GM23338 (cell line): ENCODE measurements at regions not wholly inside any gene's neighbourhood (a gene's known extent, or its start where the extent isn't known, plus 50 kb on each side); places are given as distances from the start of the nearest gene placed in this dataset.

Experiments used
- ATAC-seq: fragments of 200-7000 bp; cut with Tn5 transposase; 3 replicates; pipeline ENCODE4 v1.9.1; 2020
- DNase-seq: peaks from one replicate; pipeline ENCODE4 v3.0.0-alpha.2; 2015; ENCODE audit warnings: low spot score
- H2AFZ ChIP-seq: fragments of 200-600 bp; sonication (generic); 2 replicates; pipeline ENCODE4 v1.8.0; 2016; ENCODE audit warnings: antibody characterized with exemption, mild to moderate bottlenecking, moderate library complexity
- H3F3A ChIP-seq: fragments of 200-600 bp; sonication (generic); replicated peaks from 2 replicates; pipeline ENCODE4 v1.8.0; 2017; ENCODE audit warnings: antibody characterized with exemption, mixed run types, low read depth
- H3K27ac ChIP-seq: fragments of 200-600 bp; sonication (generic); 2 replicates; pipeline ENCODE4 v1.6.1; 2016; ENCODE audit warnings: low read depth
- H3K27me3 ChIP-seq: fragments of 200-600 bp; sonication (generic); 2 replicates; pipeline ENCODE4 v1.8.0; 2016; ENCODE audit warnings: mild to moderate bottlenecking, mixed run types, moderate library complexity; ENCODE audit not compliant: insufficient read depth
- H3K36me3 ChIP-seq: fragments of 200-600 bp; sonication (generic); 2 replicates; pipeline ENCODE4 v1.8.0; 2016; ENCODE audit warnings: mild to moderate bottlenecking; ENCODE audit not compliant: insufficient read depth
- H3K4me1 ChIP-seq: fragments of 200-600 bp; sonication (generic); 2 replicates; pipeline ENCODE4 v1.8.0; 2016; ENCODE audit warnings: mild to moderate bottlenecking, moderate library complexity; ENCODE audit not compliant: insufficient read depth
- H3K4me2 ChIP-seq: fragments of 200-600 bp; sonication (generic); 2 replicates; pipeline ENCODE4 v1.7.1; 2017; ENCODE audit warnings: mixed run types
- H3K4me3 ChIP-seq: fragments of 200-600 bp; sonication (generic); 2 replicates; pipeline ENCODE4 v1.6.1; 2016; ENCODE audit warnings: mixed run types
- H3K79me2 ChIP-seq: fragments of 200-600 bp; sonication (generic); replicated peaks from 2 replicates; pipeline ENCODE4 v1.8.0; 2017; ENCODE audit warnings: mild to moderate bottlenecking; ENCODE audit not compliant: insufficient read depth
- H3K9me2 ChIP-seq: fragments of 200-600 bp; sonication (generic); 2 replicates; pipeline ENCODE4 v1.8.0; 2017; ENCODE audit not compliant: insufficient read depth
- H4K20me1 ChIP-seq: fragments of 200-600 bp; sonication (generic); replicated peaks from 2 replicates; pipeline ENCODE4 v1.8.0; 2017; ENCODE audit warnings: mild to moderate bottlenecking; ENCODE audit not compliant: insufficient read depth
- H3K27ac Mint-ChIP-seq: 2 replicates; pipeline ENCODE4 v1.8.0; 2020; ENCODE audit warnings: inconsistent platforms, mild to moderate bottlenecking, moderate library complexity, mixed read lengths
- H3K27me3 Mint-ChIP-seq: 3 replicates; pipeline ENCODE4 v1.8.0; 2022; ENCODE audit warnings: low read depth, mild to moderate bottlenecking, moderate library complexity, mixed read lengths, inconsistent platforms; ENCODE audit not compliant: insufficient read depth, poor library complexity
- H3K36me3 Mint-ChIP-seq: 3 replicates; pipeline ENCODE4 v1.8.0; 2021; ENCODE audit warnings: low read depth, mild to moderate bottlenecking, inconsistent platforms, moderate library complexity, mixed read lengths
- H3K4me1 Mint-ChIP-seq: 3 replicates; pipeline ENCODE4 v1.8.0; 2020; ENCODE audit warnings: mild to moderate bottlenecking, inconsistent platforms, mixed read lengths
- H3K4me3 Mint-ChIP-seq: 3 replicates; pipeline ENCODE4 v1.8.0; 2021; ENCODE audit warnings: moderate library complexity, mild to moderate bottlenecking, inconsistent platforms, mixed read lengths
- H3K9me3 Mint-ChIP-seq: 3 replicates; pipeline ENCODE4 v1.8.0; 2020; ENCODE audit warnings: moderate library complexity, mild to moderate bottlenecking, inconsistent platforms, mixed read lengths
- CREB1 ChIP-seq: fragments of 250-450 bp; sonication (Bioruptor Pico); IDR thresholded peaks from 2 replicates; pipeline ENCODE4 v1.5.0; 2020; ENCODE audit warnings: low read depth, mild to moderate bottlenecking, moderate library complexity
- ETS1 ChIP-seq: IDR thresholded peaks from 2 replicates; pipeline ENCODE4 v1.6.1; 2016; ENCODE audit warnings: antibody characterized with exemption
- EZH2 ChIP-seq: fragments of 200-600 bp; sonication (generic); IDR thresholded peaks from one replicate; pipeline ENCODE4 v1.8.0; 2017; ENCODE audit warnings: antibody characterized with exemption, mild to moderate bottlenecking, low read depth; ENCODE audit not compliant: unreplicated experiment
- EZH2phosphoT487 ChIP-seq: fragments of 200-600 bp; sonication (generic); IDR thresholded peaks from one replicate; pipeline ENCODE4 v1.8.1; 2018; ENCODE audit warnings: antibody characterized with exemption; ENCODE audit not compliant: unreplicated experiment
- JUNB ChIP-seq: IDR thresholded peaks from one replicate; pipeline ENCODE4 v1.6.1; 2016; ENCODE audit warnings: antibody characterized with exemption; ENCODE audit not compliant: unreplicated experiment
- NANOG ChIP-seq: IDR thresholded peaks from 2 replicates; pipeline ENCODE4 v1.6.1; 2016; ENCODE audit warnings: antibody characterized with exemption, borderline replicate concordance
- POLR2AphosphoS5 ChIP-seq: IDR thresholded peaks from 2 replicates; pipeline ENCODE4 v1.6.1; 2016; ENCODE audit warnings: antibody characterized with exemption, low read depth
- REST ChIP-seq: IDR thresholded peaks from one replicate; pipeline ENCODE4 v1.6.1; 2018; ENCODE audit warnings: antibody characterized with exemption; ENCODE audit not compliant: unreplicated experiment
- STAT1 ChIP-seq: IDR thresholded peaks from one replicate; pipeline ENCODE4 v1.6.1; 2016; ENCODE audit warnings: antibody characterized with exemption; ENCODE audit not compliant: unreplicated experiment
- ZNF114 ChIP-seq: fragments of 250-450 bp; sonication (Bioruptor Pico); IDR thresholded peaks from 2 replicates; pipeline ENCODE4 v1.5.0; 2020; ENCODE audit warnings: mild to moderate bottlenecking, moderate library complexity
- ZNF331 ChIP-seq: fragments of 250-450 bp; sonication (Bioruptor Pico); IDR thresholded peaks from 2 replicates; pipeline ENCODE4 v1.5.0; 2020; ENCODE audit warnings: low read depth, mild to moderate bottlenecking, moderate library complexity
- TF ChIP-seq, protein P1 (sequence below): fragments of 250-450 bp; sonication (Bioruptor Pico); IDR thresholded peaks from 2 replicates; pipeline ENCODE4 v1.5.0; 2020; ENCODE audit warnings: mild to moderate bottlenecking, moderate library complexity
- TF ChIP-seq, protein P2 (sequence below), 2 experiments: fragments of 200-600 bp in 1 of 2; sonication (generic) in 1 of 2; conservative IDR thresholded peaks; 2 replicates each; pipeline versions ENCODE4 v1.5.1 to v1.6.1; 2016 to 2017; ENCODE audit warnings: antibody characterized with exemption in 2 of 2, low read depth in 2 of 2, mild to moderate bottlenecking in 2 of 2, moderate library complexity in 1 of 2

GRCh38 chr11:110782616-110783015 lies 70.4 kb upstream of the ARHGAP20 start:
- Histone ChIP-seq H3F3A (no peaks in the 10 kb centered on the region), H4K20me1 (no peaks in the 10 kb centered on the region), H3K27me3 (no peaks in the 10 kb centered on the region), H3K27ac (no peak overlapping the region), H3K9me2 (peaks cover 9% of the 10 kb centered on the region), H3K79me2 (no peaks in the 10 kb centered on the region), H2AFZ (no peak overlapping the region), H3K4me1 (no peaks in the 10 kb centered on the region), H3K4me3 (no peak overlapping the region), H3K36me3 (no peaks in the 10 kb centered on the region), H3K4me2 (no peak overlapping the region)
- peaks cover 22% of the 10 kb centered on the region for H3K9me3 Mint-ChIP-seq
- no peaks in the 10 kb centered on the region for H3K27me3 Mint-ChIP-seq
- no peak overlapping the region for H3K4me3 Mint-ChIP-seq
- no peak for TF ChIP-seq EZH2phosphoT487
- no peak for TF ChIP-seq POLR2AphosphoS5
- TF ChIP-seq STAT1 = no peak
- TF ChIP-seq ETS1 = no peak
- TF ChIP-seq, protein P1, sequence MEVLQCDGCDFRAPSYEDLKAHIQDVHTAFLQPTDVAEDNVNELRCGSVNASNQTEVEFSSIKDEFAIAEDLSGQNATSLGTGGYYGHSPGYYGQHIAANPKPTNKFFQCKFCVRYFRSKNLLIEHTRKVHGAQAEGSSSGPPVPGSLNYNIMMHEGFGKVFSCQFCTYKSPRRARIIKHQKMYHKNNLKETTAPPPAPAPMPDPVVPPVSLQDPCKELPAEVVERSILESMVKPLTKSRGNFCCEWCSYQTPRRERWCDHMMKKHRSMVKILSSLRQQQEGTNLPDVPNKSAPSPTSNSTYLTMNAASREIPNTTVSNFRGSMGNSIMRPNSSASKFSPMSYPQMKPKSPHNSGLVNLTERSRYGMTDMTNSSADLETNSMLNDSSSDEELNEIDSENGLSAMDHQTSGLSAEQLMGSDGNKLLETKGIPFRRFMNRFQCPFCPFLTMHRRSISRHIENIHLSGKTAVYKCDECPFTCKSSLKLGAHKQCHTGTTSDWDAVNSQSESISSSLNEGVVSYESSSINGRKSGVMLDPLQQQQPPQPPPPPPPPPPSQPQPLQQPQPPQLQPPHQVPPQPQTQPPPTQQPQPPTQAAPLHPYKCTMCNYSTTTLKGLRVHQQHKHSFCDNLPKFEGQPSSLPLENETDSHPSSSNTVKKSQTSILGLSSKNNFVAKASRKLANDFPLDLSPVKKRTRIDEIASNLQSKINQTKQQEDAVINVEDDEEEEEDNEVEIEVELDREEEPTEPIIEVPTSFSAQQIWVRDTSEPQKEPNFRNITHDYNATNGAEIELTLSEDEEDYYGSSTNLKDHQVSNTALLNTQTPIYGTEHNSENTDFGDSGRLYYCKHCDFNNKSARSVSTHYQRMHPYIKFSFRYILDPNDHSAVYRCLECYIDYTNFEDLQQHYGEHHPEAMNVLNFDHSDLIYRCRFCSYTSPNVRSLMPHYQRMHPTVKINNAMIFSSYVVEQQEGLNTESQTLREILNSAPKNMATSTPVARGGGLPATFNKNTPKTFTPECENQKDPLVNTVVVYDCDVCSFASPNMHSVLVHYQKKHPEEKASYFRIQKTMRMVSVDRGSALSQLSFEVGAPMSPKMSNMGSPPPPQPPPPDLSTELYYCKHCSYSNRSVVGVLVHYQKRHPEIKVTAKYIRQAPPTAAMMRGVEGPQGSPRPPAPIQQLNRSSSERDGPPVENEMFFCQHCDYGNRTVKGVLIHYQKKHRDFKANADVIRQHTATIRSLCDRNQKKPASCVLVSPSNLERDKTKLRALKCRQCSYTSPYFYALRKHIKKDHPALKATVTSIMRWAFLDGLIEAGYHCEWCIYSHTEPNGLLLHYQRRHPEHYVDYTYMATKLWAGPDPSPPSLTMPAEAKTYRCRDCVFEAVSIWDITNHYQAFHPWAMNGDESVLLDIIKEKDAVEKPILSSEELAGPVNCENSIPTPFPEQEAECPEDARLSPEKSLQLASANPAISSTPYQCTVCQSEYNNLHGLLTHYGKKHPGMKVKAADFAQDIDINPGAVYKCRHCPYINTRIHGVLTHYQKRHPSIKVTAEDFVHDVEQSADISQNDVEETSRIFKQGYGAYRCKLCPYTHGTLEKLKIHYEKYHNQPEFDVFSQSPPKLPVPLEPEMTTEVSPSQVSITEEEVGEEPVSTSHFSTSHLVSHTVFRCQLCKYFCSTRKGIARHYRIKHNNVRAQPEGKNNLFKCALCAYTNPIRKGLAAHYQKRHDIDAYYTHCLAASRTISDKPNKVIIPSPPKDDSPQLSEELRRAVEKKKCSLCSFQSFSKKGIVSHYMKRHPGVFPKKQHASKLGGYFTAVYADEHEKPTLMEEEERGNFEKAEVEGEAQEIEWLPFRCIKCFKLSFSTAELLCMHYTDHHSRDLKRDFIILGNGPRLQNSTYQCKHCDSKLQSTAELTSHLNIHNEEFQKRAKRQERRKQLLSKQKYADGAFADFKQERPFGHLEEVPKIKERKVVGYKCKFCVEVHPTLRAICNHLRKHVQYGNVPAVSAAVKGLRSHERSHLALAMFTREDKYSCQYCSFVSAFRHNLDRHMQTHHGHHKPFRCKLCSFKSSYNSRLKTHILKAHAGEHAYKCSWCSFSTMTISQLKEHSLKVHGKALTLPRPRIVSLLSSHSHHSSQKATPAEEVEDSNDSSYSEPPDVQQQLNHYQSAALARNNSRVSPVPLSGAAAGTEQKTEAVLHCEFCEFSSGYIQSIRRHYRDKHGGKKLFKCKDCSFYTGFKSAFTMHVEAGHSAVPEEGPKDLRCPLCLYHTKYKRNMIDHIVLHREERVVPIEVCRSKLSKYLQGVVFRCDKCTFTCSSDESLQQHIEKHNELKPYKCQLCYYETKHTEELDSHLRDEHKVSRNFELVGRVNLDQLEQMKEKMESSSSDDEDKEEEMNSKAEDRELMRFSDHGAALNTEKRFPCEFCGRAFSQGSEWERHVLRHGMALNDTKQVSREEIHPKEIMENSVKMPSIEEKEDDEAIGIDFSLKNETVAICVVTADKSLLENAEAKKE (CRISPR knock-in tag) = no peak
- TF ChIP-seq EZH2 = no peak
- no peak for TF ChIP-seq CREB1 (CRISPR knock-in tag)
- TF ChIP-seq REST = no peak
- TF ChIP-seq, protein P2, sequence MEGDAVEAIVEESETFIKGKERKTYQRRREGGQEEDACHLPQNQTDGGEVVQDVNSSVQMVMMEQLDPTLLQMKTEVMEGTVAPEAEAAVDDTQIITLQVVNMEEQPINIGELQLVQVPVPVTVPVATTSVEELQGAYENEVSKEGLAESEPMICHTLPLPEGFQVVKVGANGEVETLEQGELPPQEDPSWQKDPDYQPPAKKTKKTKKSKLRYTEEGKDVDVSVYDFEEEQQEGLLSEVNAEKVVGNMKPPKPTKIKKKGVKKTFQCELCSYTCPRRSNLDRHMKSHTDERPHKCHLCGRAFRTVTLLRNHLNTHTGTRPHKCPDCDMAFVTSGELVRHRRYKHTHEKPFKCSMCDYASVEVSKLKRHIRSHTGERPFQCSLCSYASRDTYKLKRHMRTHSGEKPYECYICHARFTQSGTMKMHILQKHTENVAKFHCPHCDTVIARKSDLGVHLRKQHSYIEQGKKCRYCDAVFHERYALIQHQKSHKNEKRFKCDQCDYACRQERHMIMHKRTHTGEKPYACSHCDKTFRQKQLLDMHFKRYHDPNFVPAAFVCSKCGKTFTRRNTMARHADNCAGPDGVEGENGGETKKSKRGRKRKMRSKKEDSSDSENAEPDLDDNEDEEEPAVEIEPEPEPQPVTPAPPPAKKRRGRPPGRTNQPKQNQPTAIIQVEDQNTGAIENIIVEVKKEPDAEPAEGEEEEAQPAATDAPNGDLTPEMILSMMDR (conservative IDR thresholded peaks at IDR 0.05; ENCODE audit: low read depth in 2 of 2) = no peak
- no peak for TF ChIP-seq NANOG
- TF ChIP-seq ZNF114 (CRISPR knock-in tag) = no peak
- no peak for TF ChIP-seq JUNB
- no peak for TF ChIP-seq ZNF331 (CRISPR knock-in tag)
- DNase-seq (no peak), ATAC-seq (no peak)
- H3K4me1 Mint-ChIP-seq = no peaks in the 10 kb centered on the region
- peaks cover 10% of the 10 kb centered on the region; the same call in 1 of the 3 replicates for H3K36me3 Mint-ChIP-seq
- H3K27ac Mint-ChIP-seq = no peak overlapping the region
